TTC549 (cell line): ENCODE measurements at regions not wholly inside any gene's neighbourhood (a gene's known extent, or its start where the extent isn't known, plus 50 kb on each side); places are given as distances from the start of the nearest gene placed in this dataset.

Experiments
- FAIRE-seq: peaks from 2 replicates; lab custom pipeline; 2012; peaks lifted over from hg19 to GRCh38; lab: Jason Lieb, UNC

- no peak for FAIRE-seq
Observed at GRCh38 chr11:69393178-69393832, 88.2 kb upstream of the LINC01488 start.

- no peak for FAIRE-seq
Observed at GRCh38 chr11:69393865-69394233, 87.6 kb upstream of the LINC01488 start.

- no peak for FAIRE-seq
Observed at GRCh38 chr11:69394234-69394868, 87.1 kb upstream of the LINC01488 start.

- FAIRE-seq = no peak
Observed at GRCh38 chr11:69394869-69395246, 86.6 kb upstream of the LINC01488 start.

GRCh38 chr11:69395287-69395686 is 86.2 kb upstream of the LINC01488 start:
- no peak for FAIRE-seq

- FAIRE-seq = no peak
Observed at GRCh38 chr11:69396051-69396947, 85.2 kb upstream of the LINC01488 start.

GRCh38 chr11:69396948-69397307 is 84.5 kb upstream of the LINC01488 start:
- no peak for FAIRE-seq

GRCh38 chr11:69397732-69398131 is 83.7 kb upstream of the LINC01488 start:
- no peak for FAIRE-seq

GRCh38 chr11:69398529-69399492 is 82.7 kb upstream of the LINC01488 start:
- no peak for FAIRE-seq

- no peak for FAIRE-seq
Observed at GRCh38 chr11:69400140-69400539, 81.3 kb upstream of the LINC01488 start.

GRCh38 chr11:69400771-69401590 is 80.5 kb upstream of the LINC01488 start:
- no peak for FAIRE-seq

GRCh38 chr11:69401715-69402114 is 79.7 kb upstream of the LINC01488 start:
- no peak for FAIRE-seq

GRCh38 chr11:69402251-69402887 is 79.1 kb upstream of the LINC01488 start:
- FAIRE-seq = no peak

- FAIRE-seq = no peak
Observed at GRCh38 chr11:69403556-69404215, 77.8 kb upstream of the LINC01488 start.

GRCh38 chr11:69406060-69406459 is 75.4 kb upstream of the LINC01488 start:
- no peak for FAIRE-seq

- no peak for FAIRE-seq
Observed at GRCh38 chr11:69409812-69410645, 71.4 kb upstream of the LINC01488 start.

GRCh38 chr11:69411257-69411924 is 70.1 kb upstream of the LINC01488 start:
- FAIRE-seq = no peak

GRCh38 chr11:69413015-69413801 is 68.3 kb upstream of the LINC01488 start:
- FAIRE-seq = no peak
